Trophoblast cell (in vitro differentiated cells and primary cell): ENCODE measurements at regions not wholly inside any gene's neighbourhood (a gene's known extent, or its start where the extent isn't known, plus 50 kb on each side); places are given as distances from the start of the nearest gene placed in this dataset.
A peak's percentile ranks its signal among the peaks of the same experiment; 100 is the strongest.

Experiments
- DNase-seq, 2 donors: peaks; one replicate each; pipeline ENCODE4 v3.0.0-alpha.2; 2016
- H2AFZ ChIP-seq: 2 replicates; pipeline ENCODE4 v1.6.1; 2013; ENCODE audit warnings: low read length, moderate library complexity, mild to moderate bottlenecking; ENCODE audit not compliant: insufficient read depth, poor library complexity
- H2AK5ac ChIP-seq: 2 replicates; pipeline ENCODE4 v1.6.1; 2013; ENCODE audit warnings: mild to moderate bottlenecking, low read length
- H2BK120ac ChIP-seq: 2 replicates; pipeline ENCODE4 v1.6.1; 2013; ENCODE audit warnings: low read length, mild to moderate bottlenecking, moderate library complexity; ENCODE audit not compliant: insufficient read depth, poor library complexity
- H2BK12ac ChIP-seq: 2 replicates; pipeline ENCODE4 v1.6.1; 2013; ENCODE audit warnings: mild to moderate bottlenecking, low read length, moderate library complexity
- H2BK5ac ChIP-seq: 2 replicates; pipeline ENCODE4 v1.6.1; 2013; ENCODE audit warnings: low read length, low read depth, moderate library complexity, mild to moderate bottlenecking; ENCODE audit not compliant: poor library complexity
- H3K14ac ChIP-seq: 2 replicates; pipeline ENCODE4 v1.6.1; 2013; ENCODE audit warnings: mild to moderate bottlenecking, low read length
- H3K18ac ChIP-seq: 2 replicates; pipeline ENCODE4 v1.6.1; 2013; ENCODE audit warnings: mild to moderate bottlenecking, low read length
- H3K23ac ChIP-seq: 2 replicates; pipeline ENCODE4 v1.6.1; 2013; ENCODE audit warnings: low read length
- H3K27ac ChIP-seq: 2 replicates; pipeline ENCODE4 v1.5.1; 2013; ENCODE audit warnings: low read depth, mild to moderate bottlenecking, inconsistent platforms, low read length, moderate library complexity
- H3K27me3 ChIP-seq: 2 replicates; pipeline ENCODE4 v1.6.1; 2013; ENCODE audit warnings: inconsistent platforms, mild to moderate bottlenecking, low read length, moderate library complexity; ENCODE audit not compliant: insufficient read depth
- H3K36me3 ChIP-seq, 2 experiments: 1 replicate in 1 of 2; 2 replicates in 1 of 2; pipeline ENCODE4 v1.6.1; 2013; ENCODE audit warnings: low read length in 2 of 2, mild to moderate bottlenecking in 2 of 2, moderate library complexity in 1 of 2; ENCODE audit not compliant: insufficient read depth in 2 of 2, control insufficient read depth in 1 of 2
- H3K4ac ChIP-seq: 2 replicates; pipeline ENCODE4 v1.6.1; 2013; ENCODE audit warnings: low read depth, mild to moderate bottlenecking, low read length, moderate library complexity
- H3K4me1 ChIP-seq, 2 experiments: 1 replicate in 1 of 2; 2 replicates in 1 of 2; pipeline ENCODE4 v1.6.1; 2013; ENCODE audit warnings: low read length in 2 of 2, mild to moderate bottlenecking in 2 of 2, moderate library complexity in 1 of 2; ENCODE audit not compliant: insufficient read depth in 2 of 2, control insufficient read depth in 1 of 2
- H3K4me2 ChIP-seq: 2 replicates; pipeline ENCODE4 v1.6.1; 2013; ENCODE audit warnings: inconsistent platforms, mild to moderate bottlenecking, low read length, moderate library complexity
- H3K4me3 ChIP-seq: 2 replicates; pipeline ENCODE4 v1.5.1; 2013; ENCODE audit warnings: mild to moderate bottlenecking, low read depth, low read length, inconsistent platforms
- H3K79me1 ChIP-seq: one replicate; pipeline ENCODE4 v1.6.1; 2013; ENCODE audit warnings: low read length
- H3K79me2 ChIP-seq: 2 replicates; pipeline ENCODE4 v1.6.1; 2013; ENCODE audit warnings: low read length, mild to moderate bottlenecking; ENCODE audit not compliant: control insufficient read depth, insufficient read depth, poor library complexity
- H3K9ac ChIP-seq: 2 replicates; pipeline ENCODE4 v1.6.1; 2013; ENCODE audit warnings: mild to moderate bottlenecking, low read length
- H3K9me3 ChIP-seq: 2 replicates; pipeline ENCODE4 v1.6.1; 2013; ENCODE audit warnings: low read depth, mild to moderate bottlenecking, control low read depth, inconsistent platforms, low read length; ENCODE audit not compliant: insufficient read depth
- H4K12ac ChIP-seq: 2 replicates; pipeline ENCODE4 v1.6.1; 2013; ENCODE audit warnings: low read depth, mild to moderate bottlenecking, low read length, moderate library complexity
- H4K8ac ChIP-seq: 2 replicates; pipeline ENCODE4 v1.6.1; 2013; ENCODE audit warnings: low read depth, mild to moderate bottlenecking, low read length, moderate library complexity
- H4K91ac ChIP-seq: one replicate; pipeline ENCODE4 v1.6.1; 2013; ENCODE audit warnings: low read depth, mild to moderate bottlenecking, low read length, moderate library complexity
- WGBS: extraction: QIAGEN DNeasy Blood & Tissue Kit; methylation state at CpG from one replicate; pipeline ENCODE4 v1.1.7; 2013; ENCODE audit warnings: missing lambda C conversion rate; ENCODE audit not compliant: insufficient read length, insufficient coverage; ENCODE audit errors: extremely low coverage; 5-methylcytosine and 5-hydroxymethylcytosine counted together

DNA sequence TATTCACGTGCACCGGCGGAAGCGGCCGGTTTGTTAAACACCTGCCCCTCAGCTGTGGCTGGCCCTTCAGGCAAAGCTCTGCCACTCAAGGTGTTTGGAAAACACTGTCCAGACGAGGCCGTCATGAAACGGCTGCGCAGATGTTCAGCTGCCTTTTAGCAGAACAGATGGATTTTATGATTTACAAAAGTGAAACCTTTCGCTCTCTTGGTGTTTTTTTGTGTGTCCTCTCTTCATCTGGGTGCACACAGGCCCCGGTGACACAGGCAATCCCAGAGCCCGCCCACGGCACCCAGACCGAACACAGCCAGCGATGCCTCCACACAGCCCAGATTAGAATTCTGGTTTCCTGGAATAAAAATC lies 397.0 kb downstream of the SMOC2 start:
- H2BK5ac ChIP-seq = no peak overlapping the region

DNA sequence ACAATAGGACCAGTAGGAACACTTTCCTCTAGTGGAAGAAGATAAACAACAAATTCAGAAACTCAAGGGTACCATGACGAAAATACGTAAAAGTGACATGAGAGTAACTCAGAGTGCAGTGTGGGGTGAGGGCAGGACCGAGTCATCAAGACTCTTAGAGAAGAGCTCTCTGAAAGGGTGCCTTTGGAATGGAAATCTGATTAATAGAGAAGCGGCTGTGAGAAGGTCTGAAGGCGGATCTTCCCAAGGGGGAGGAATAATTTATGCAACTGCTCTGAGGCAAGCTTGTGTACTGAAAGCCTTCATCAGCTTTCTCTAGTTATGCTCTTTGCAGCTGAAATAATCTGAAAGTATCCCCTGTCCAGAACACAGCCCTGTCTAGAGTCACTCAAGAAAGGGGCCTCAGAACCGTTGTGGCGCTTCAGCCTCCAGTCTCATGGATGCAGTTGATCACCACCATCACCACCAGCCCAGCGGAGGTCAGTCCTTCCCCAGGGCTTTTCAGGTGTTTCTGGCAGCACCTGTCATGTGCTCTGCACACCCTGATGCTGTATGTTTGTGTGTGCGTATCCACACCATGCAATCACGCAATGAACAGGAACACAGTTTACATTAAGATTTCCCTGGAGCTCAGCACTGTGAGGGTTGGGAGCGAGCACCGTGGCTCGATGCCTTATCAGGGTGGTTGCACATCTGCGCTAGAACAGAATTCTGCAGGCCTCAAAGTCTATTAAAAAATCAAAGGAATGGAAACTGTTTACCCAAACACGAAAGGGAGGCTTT lies 396.5 kb downstream of the SMOC2 start:
- Histone ChIP-seq H3K9ac (peak overlapping the region; percentile 26), H3K79me2 (no peaks in the 10 kb centered on the region), H4K12ac (no peak overlapping the region), H3K23ac (no peak overlapping the region), H2AFZ (no peak overlapping the region), H3K4ac (no peak overlapping the region), H2BK5ac (no peak overlapping the region), H3K4me2 (no peak overlapping the region), H3K27ac (no peak overlapping the region), H3K36me3 (no peaks in the 10 kb centered on the region), H4K8ac (no peak overlapping the region), H3K14ac (no peak overlapping the region), H2BK12ac (no peak overlapping the region), H2AK5ac (no peak overlapping the region), H3K27me3 (no peaks in the 10 kb centered on the region), H3K4me3 (no peak overlapping the region), H3K9me3 (peaks cover 6% of the 10 kb centered on the region), H3K79me1 (no peaks in the 10 kb centered on the region), H2BK120ac (no peak overlapping the region), H4K91ac (no peak overlapping the region), H3K18ac (no peak overlapping the region), H3K4me1 (no peaks in the 10 kb centered on the region)
- peak; percentile 16 to 45 for DNase-seq
- no CpG with 5 or more reads among the region's 15 CpGs for WGBS

More for the DNA sequence above, 397.0 kb downstream of the SMOC2 start:
- Histone ChIP-seq H3K27ac (no peak overlapping the region), H3K9me3 (peaks cover 6% of the 10 kb centered on the region), H3K4me1 (no peaks in the 10 kb centered on the region), H2AK5ac (no peak overlapping the region), H2BK12ac (no peak overlapping the region), H3K79me2 (no peaks in the 10 kb centered on the region), H4K8ac (no peak overlapping the region), H3K36me3 (no peaks in the 10 kb centered on the region), H3K79me1 (no peaks in the 10 kb centered on the region), H2AFZ (no peak overlapping the region), H3K27me3 (no peaks in the 10 kb centered on the region), H3K14ac (no peak overlapping the region), H3K18ac (no peak overlapping the region), H3K4me3 (no peak overlapping the region), H3K9ac (no peak overlapping the region), H3K4me2 (no peak overlapping the region), H3K23ac (no peak overlapping the region), H3K4ac (no peak overlapping the region), H2BK120ac (no peak overlapping the region), H4K12ac (no peak overlapping the region), H4K91ac (no peak overlapping the region)
- DNase-seq = peak in 1 of 2 donors; percentile 33
- WGBS = no CpG with 5 or more reads among the region's 15 CpGs

DNA sequence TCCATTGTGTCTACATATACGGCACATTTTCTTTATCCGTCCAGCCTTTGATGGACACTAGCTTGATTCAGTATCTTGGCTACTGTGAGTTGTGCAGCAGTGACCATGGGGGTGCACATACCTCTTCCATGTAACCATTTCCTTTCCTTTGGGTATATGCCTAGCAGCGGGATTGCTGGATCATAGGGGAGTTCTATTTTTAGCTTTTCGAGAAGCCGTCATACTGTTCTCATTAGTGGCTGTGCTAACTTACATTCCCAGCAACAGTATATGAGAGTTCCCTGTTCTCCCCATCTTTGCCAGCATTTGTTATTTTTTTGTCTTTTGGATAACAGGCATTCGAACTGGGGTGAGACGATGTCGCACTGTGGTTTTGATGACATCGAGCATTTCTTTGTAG lies 395.0 kb downstream of the SMOC2 start:
- H3K4me3 ChIP-seq = no peak overlapping the region
- no peak overlapping the region for H2BK12ac ChIP-seq
- no CpG with 5 or more reads among the region's 9 CpGs for WGBS
- H3K9ac ChIP-seq = no peak overlapping the region
- H3K27ac ChIP-seq = no peak overlapping the region
- H3K4ac ChIP-seq = no peak overlapping the region
- H3K4me2 ChIP-seq = no peak overlapping the region
- no peaks in the 10 kb centered on the region for H3K79me1 ChIP-seq
- peaks cover 6% of the 10 kb centered on the region for H3K9me3 ChIP-seq
- H3K18ac ChIP-seq = no peak overlapping the region
- H3K23ac ChIP-seq = no peak overlapping the region
- H2BK5ac ChIP-seq = no peak overlapping the region
- H4K12ac ChIP-seq = no peak overlapping the region
- no peak overlapping the region for H4K91ac ChIP-seq
- H4K8ac ChIP-seq = no peak overlapping the region
- H3K27me3 ChIP-seq = no peaks in the 10 kb centered on the region
- H2AFZ ChIP-seq = no peak overlapping the region
- H3K14ac ChIP-seq = no peak overlapping the region
- no peaks in the 10 kb centered on the region for H3K36me3 ChIP-seq
- no peaks in the 10 kb centered on the region for H3K79me2 ChIP-seq
- H3K4me1 ChIP-seq = no peaks in the 10 kb centered on the region
- H2AK5ac ChIP-seq = no peak overlapping the region
- no peak overlapping the region for H2BK120ac ChIP-seq
- no peak for DNase-seq

DNA sequence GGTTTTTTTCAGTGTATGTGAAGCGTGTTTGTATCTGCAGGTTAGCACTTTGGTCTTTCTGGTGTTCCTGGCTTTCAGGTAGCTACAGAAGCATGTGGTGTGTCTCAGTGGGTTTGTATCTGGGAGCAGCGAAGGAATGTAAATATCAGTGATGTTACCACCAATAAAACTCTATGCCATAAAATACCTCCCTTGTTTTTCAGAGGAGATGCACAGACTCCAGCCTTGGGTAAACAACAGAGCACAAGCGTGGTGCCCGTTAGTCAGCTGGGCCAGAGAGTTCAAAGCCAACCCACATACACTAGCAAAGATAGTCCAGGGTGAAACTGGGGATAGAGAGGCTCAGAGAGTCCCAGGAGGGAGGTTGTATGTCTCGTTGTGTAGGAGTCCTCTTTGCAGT lies 393.8 kb downstream of the SMOC2 start:
- no CpG with 5 or more reads among the region's 5 CpGs for WGBS
- Histone ChIP-seq H3K4me1 (no peaks in the 10 kb centered on the region), H3K9me3 (peaks cover 4% of the 10 kb centered on the region), H3K14ac (no peak overlapping the region), H3K27ac (no peak overlapping the region), H4K91ac (no peak overlapping the region), H3K27me3 (no peaks in the 10 kb centered on the region), H3K23ac (no peak overlapping the region), H4K12ac (no peak overlapping the region), H3K36me3 (no peaks in the 10 kb centered on the region), H3K4me2 (no peak overlapping the region), H2BK120ac (no peak overlapping the region), H3K79me1 (no peaks in the 10 kb centered on the region), H2BK12ac (no peak overlapping the region), H3K79me2 (no peaks in the 10 kb centered on the region), H3K4me3 (no peak overlapping the region), H3K18ac (no peak overlapping the region), H2BK5ac (no peak overlapping the region), H3K4ac (no peak overlapping the region), H3K9ac (no peak overlapping the region), H4K8ac (no peak overlapping the region), H2AFZ (no peak overlapping the region), H2AK5ac (no peak overlapping the region)
- no peak for DNase-seq
